Body of pancreas (tissue), 4 donors: ENCODE measurements at regions not wholly inside any gene's neighbourhood (a gene's known extent, or its start where the extent isn't known, plus 50 kb on each side); places are given as distances from the start of the nearest gene placed in this dataset.

Experiments used
- ATAC-seq: fragments of 150-250 bp; one replicate; pipeline ENCODE4 v1.9.1; 2016
- DNase-seq, 4 donors: peaks; one replicate each; pipeline ENCODE4 v3.0.0-alpha.2; 2019
- H3K27ac ChIP-seq, 4 donors: fragments of 200-600 bp; sonication (generic); 1 replicate in 3 of 4; 2 replicates in 1 of 4; pipeline versions ENCODE4 v1.5.1 to v1.6.1; 2016 to 2019; ENCODE audit warnings: mild to moderate bottlenecking in 1 of 4, mixed read lengths in 1 of 4, moderate library complexity in 1 of 4
- H3K27me3 ChIP-seq, 2 donors: fragments of 200-600 bp; sonication (generic); one replicate each; pipeline ENCODE4 v1.6.0; 2016; ENCODE audit warnings: mild to moderate bottlenecking in 1 of 2
- H3K36me3 ChIP-seq, 2 donors: fragments of 200-600 bp; sonication (generic); replicated peaks in 1 of 2; 2 replicates each; pipeline ENCODE4 v1.5.1; 2016; ENCODE audit warnings: low read depth in 2 of 2; ENCODE audit not compliant: insufficient read depth in 1 of 2
- H3K4me1 ChIP-seq: fragments of 200-600 bp; sonication (generic); one replicate; pipeline ENCODE4 v1.6.0; 2016
- H3K4me3 ChIP-seq, 2 donors: fragments of 200-600 bp; sonication (generic); 1 replicate in 1 of 2; 2 replicates in 1 of 2; pipeline ENCODE4 v1.5.1; 2016 to 2019
- H3K9me3 ChIP-seq, 3 donors: fragments of 200-600 bp; sonication (generic); 1 replicate in 2 of 3; 2 replicates in 1 of 3; pipeline ENCODE4 v1.5.1; 2016
- POLR2A ChIP-seq, 3 donors: fragments of 450-650 bp; IDR thresholded peaks; one replicate each; pipeline ENCODE4 v1.6.1; 2016; ENCODE audit warnings: antibody characterized with exemption in 3 of 3, mild to moderate bottlenecking in 2 of 3
- WGBS, 2 donors: methylation state at CpG; one replicate each; pipeline ENCODE4 v1.1.5; 2017; 5-methylcytosine and 5-hydroxymethylcytosine counted together
- intact Hi-C: fragments of 100-400 bp; cut with DNase I; formaldehyde crosslinking; loops from one replicate; pipeline ENCODE4 v1.15.1; 2023
- TF ChIP-seq, protein P1 (sequence below), 7 experiments: fragments of 450-650 bp in 4 of 7; fragments of 200-600 bp in 3 of 7; sonication (generic) in 3 of 7; IDR thresholded peaks; one replicate each; pipeline ENCODE4 v1.5.1; 2016 to 2019; ENCODE audit warnings: antibody characterized with exemption in 7 of 7

DNA sequence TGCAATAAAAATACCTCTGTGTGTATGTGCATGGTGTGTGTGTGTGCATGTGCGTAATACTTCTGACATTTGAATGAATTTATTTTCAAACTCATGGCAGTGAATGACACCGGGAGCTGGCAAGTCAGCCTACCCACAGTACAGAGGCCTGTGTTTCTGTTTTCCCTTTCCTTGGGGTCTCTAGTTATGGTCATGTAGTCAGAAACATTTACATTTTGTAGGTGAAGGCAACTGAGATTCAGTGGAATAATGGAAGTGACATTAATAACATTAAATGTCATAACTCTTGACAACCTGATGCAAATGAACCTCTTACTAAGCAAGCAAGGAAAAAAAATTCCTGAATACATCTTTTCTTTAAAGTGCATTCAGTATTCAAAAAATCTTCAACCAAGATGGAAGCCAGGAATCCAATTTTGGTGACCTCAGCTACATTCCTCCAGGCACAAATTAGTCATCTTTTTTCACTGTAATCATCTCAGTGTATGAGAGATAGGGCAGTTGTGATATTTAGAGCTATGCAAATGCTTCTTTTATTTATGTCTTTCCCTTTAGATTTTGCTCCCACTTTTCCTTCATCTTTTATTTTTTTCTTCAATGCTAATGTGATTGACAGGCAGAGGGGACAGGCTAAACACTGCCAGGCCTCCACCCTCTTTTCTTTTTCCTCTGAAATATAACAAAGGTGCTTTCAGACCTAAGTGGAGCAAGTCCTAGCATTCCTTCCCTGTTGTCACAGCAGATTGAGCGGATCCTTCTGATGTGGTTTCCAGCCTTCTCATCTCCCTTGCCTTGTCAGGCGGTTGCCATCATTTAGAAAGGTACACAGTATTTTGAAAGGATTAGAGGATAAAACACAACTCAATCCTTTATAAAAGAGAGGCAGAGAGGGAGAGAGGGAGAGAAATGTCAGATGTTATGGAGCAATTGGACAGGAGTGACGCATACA is 569.8 kb upstream of the ADAMTS16 start:
- no peaks in the 10 kb centered on the region for H3K4me1 ChIP-seq
- no peak for ATAC-seq
- DNase-seq = no peak
- 63 to 72% methylated on average over 5 of the region's 5 CpGs for WGBS, 2 donors
- no peak overlapping the region for H3K27ac ChIP-seq
- H3K4me3 ChIP-seq = no peak overlapping the region
- H3K36me3 ChIP-seq = no peaks in the 10 kb centered on the region
- no peak for TF ChIP-seq POLR2A (IDR thresholded peaks at IDR 0.05)
- TF ChIP-seq, protein P1, sequence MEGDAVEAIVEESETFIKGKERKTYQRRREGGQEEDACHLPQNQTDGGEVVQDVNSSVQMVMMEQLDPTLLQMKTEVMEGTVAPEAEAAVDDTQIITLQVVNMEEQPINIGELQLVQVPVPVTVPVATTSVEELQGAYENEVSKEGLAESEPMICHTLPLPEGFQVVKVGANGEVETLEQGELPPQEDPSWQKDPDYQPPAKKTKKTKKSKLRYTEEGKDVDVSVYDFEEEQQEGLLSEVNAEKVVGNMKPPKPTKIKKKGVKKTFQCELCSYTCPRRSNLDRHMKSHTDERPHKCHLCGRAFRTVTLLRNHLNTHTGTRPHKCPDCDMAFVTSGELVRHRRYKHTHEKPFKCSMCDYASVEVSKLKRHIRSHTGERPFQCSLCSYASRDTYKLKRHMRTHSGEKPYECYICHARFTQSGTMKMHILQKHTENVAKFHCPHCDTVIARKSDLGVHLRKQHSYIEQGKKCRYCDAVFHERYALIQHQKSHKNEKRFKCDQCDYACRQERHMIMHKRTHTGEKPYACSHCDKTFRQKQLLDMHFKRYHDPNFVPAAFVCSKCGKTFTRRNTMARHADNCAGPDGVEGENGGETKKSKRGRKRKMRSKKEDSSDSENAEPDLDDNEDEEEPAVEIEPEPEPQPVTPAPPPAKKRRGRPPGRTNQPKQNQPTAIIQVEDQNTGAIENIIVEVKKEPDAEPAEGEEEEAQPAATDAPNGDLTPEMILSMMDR (IDR thresholded peaks at IDR 0.05) = no peak
- H3K27me3 ChIP-seq = no peaks in the 10 kb centered on the region
- intact Hi-C loops = no loop called here
- H3K9me3 ChIP-seq = no peaks in the 10 kb centered on the region

DNA sequence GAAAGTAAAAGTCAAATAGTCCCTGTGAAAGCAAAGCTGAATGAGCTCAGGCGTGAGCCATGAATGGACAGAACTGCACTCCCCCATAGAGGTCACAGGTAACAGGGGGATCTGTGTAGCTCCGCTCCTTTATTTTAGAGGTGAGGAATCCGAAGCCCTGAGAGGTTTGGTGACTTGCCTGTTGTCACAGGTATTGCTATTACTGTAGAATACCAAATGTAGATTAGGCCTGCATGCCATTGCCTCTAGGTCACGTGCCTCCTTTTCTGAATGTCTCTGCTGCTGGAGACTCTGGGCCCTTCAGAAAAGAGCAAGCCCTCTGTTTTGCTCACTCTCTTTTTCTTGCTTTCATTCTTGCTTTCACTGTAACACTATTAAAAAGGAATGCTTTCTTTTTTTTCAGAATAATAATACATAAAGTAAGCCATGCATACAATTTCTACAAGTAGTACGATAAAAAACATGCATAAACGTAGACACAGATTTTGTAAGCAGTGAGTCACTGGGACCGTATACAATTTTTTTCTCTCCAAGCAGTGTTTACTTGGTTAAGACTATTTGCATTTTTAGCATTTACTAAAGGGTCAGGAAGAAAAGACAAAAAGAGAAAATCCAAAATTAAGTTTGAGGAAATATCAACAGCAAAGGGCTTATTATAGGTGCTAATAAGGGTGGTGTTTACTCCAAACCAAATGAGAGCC is 568.7 kb upstream of the ADAMTS16 start:
- Histone ChIP-seq H3K27ac (no peak overlapping the region), H3K4me1 (no peaks in the 10 kb centered on the region), H3K4me3 (no peak overlapping the region), H3K36me3 (no peaks in the 10 kb centered on the region), H3K9me3 (no peaks in the 10 kb centered on the region), H3K27me3 (no peaks in the 10 kb centered on the region)
- ATAC-seq = no peak
- intact Hi-C loops = no loop called here
- TF ChIP-seq, protein P1 (IDR thresholded peaks at IDR 0.05) = no peak
- no peak for TF ChIP-seq POLR2A (IDR thresholded peaks at IDR 0.05)
- no peak for DNase-seq
- WGBS, 2 donors = 54 to 62% methylated on average over 7 of the region's 7 CpGs

- no peak for TF ChIP-seq POLR2A (IDR thresholded peaks at IDR 0.05)
- TF ChIP-seq, protein P1 (IDR thresholded peaks at IDR 0.05) = no peak
- 67 to 73% methylated on average over 6 of the region's 6 CpGs for WGBS, 2 donors
- Histone ChIP-seq H3K27ac (no peak overlapping the region), H3K4me1 (no peaks in the 10 kb centered on the region), H3K36me3 (no peaks in the 10 kb centered on the region), H3K9me3 (no peaks in the 10 kb centered on the region), H3K27me3 (no peaks in the 10 kb centered on the region), H3K4me3 (no peak overlapping the region)
- DNase-seq (no peak), ATAC-seq (no peak)
- intact Hi-C loops = no loop called here
These were observed 567.6 kb upstream of the ADAMTS16 start for GRCh38 chr5:4572311-4573100.

- TF ChIP-seq, protein P1 (IDR thresholded peaks at IDR 0.05) = no peak
- no peak for TF ChIP-seq POLR2A (IDR thresholded peaks at IDR 0.05)
- WGBS, 2 donors = 52 to 53% methylated on average over 4 of the region's 4 CpGs
- ATAC-seq (no peak), DNase-seq (no peak)
- intact Hi-C loops = no loop called here
- Histone ChIP-seq H3K9me3 (no peaks in the 10 kb centered on the region), H3K4me3 (no peak overlapping the region), H3K4me1 (no peaks in the 10 kb centered on the region), H3K27me3 (no peaks in the 10 kb centered on the region), H3K36me3 (no peaks in the 10 kb centered on the region), H3K27ac (no peak overlapping the region)
These were observed 564.5 kb upstream of the ADAMTS16 start for GRCh38 chr5:4575608-4576007.
